SK-N-SH (cell line): ENCODE measurements at regions not wholly inside any gene's neighbourhood (a gene's known extent, or its start where the extent isn't known, plus 50 kb on each side); places are given as distances from the start of the nearest gene placed in this dataset.

Experiments
- CTCF ChIA-PET: fragments of 300-600, 350-600 bp; formaldehyde crosslinking; extraction: SDS; loops from one replicate; lab custom pipeline; 2021; lab: Yijun Ruan, JAX
- POLR2A ChIA-PET: fragments of 350-600 bp; sonication (Branson Sonifier 250); formaldehyde crosslinking; extraction: SDS; loops from one replicate; lab custom pipeline; 2020; ENCODE audit warnings: antibody characterized with exemption, inconsistent platforms; lab: Yijun Ruan, JAX
- DNase-seq: peaks from one replicate; pipeline ENCODE4 v3.0.0; 2012
- H2AFZ ChIP-seq: fragments of 200-600 bp; sonication (generic); 2 replicates; pipeline ENCODE4 v1.8.1; 2016; ENCODE audit warnings: antibody characterized with exemption, mild to moderate bottlenecking, low read depth
- H3F3A ChIP-seq: fragments of 200-600 bp; sonication (generic); replicated peaks from 2 replicates; pipeline ENCODE3; 2016; ENCODE audit warnings: antibody characterized with exemption, mild to moderate bottlenecking; ENCODE audit not compliant: insufficient read depth
- H3K27ac ChIP-seq, 2 experiments: fragments of 200-500 bp in 1 of 2; fragments of 200-600 bp in 1 of 2; sonication (Bioruptor generic) in 1 of 2; sonication (generic), shearing (Covaris generic) in 1 of 2; 2 replicates each; pipeline versions ENCODE4 v1.5.1 to v1.6.1; 2014 to 2016; ENCODE audit warnings: low read depth in 2 of 2, inconsistent platforms in 1 of 2, low read length in 1 of 2, mild to moderate bottlenecking in 1 of 2, mixed read lengths in 1 of 2
- H3K27me3 ChIP-seq: fragments of 200-600 bp; sonication (generic), shearing (Covaris generic); 2 replicates; pipeline ENCODE4 v1.6.1; 2016; ENCODE audit warnings: mixed run types; ENCODE audit not compliant: insufficient read depth
- H3K36me3 ChIP-seq, 2 experiments: fragments of 200-500 bp in 1 of 2; fragments of 200-600 bp in 1 of 2; sonication (Bioruptor generic) in 1 of 2; sonication (generic) in 1 of 2; replicated peaks in 1 of 2; 2 replicates each; pipeline versions ENCODE3 to v1.5.1; 2014 to 2016; ENCODE audit warnings: low read length in 1 of 2, mild to moderate bottlenecking in 1 of 2; ENCODE audit not compliant: insufficient read depth in 2 of 2, control insufficient read depth in 1 of 2
- H3K4me1 ChIP-seq, 2 experiments: fragments of 200-500 bp in 1 of 2; fragments of 200-600 bp in 1 of 2; sonication (Bioruptor generic) in 1 of 2; sonication (generic), shearing (Covaris generic) in 1 of 2; 2 replicates each; pipeline versions ENCODE4 v1.5.1 to v1.6.1; 2014 to 2016; ENCODE audit warnings: low read depth in 1 of 2, low read length in 1 of 2, mixed run types in 1 of 2; ENCODE audit not compliant: insufficient read depth in 2 of 2, control insufficient read depth in 1 of 2
- H3K4me2 ChIP-seq: fragments of 200-600 bp; sonication (generic), shearing (Covaris generic); 2 replicates; pipeline ENCODE4 v1.6.1; 2017; ENCODE audit warnings: mixed run types
- H3K4me3 ChIP-seq, 2 experiments: fragments of 200-500 bp in 1 of 2; fragments of 200-600 bp in 1 of 2; sonication (Bioruptor generic) in 1 of 2; sonication (generic), shearing (Covaris generic) in 1 of 2; 2 replicates each; pipeline versions ENCODE4 v1.5.1 to v1.8.1; 2014 to 2016; ENCODE audit warnings: low read depth in 2 of 2, inconsistent platforms in 1 of 2, low read length in 1 of 2, mild to moderate bottlenecking in 1 of 2, mixed read lengths in 1 of 2, moderate library complexity in 1 of 2
- H3K79me2 ChIP-seq: fragments of 200-600 bp; sonication (generic); 2 replicates; pipeline ENCODE4 v1.8.1; 2017; ENCODE audit warnings: mild to moderate bottlenecking; ENCODE audit not compliant: insufficient read depth
- H3K9ac ChIP-seq: fragments of 200-600 bp; sonication (generic); 2 replicates; pipeline ENCODE4 v1.6.1; 2017; ENCODE audit warnings: mixed run types
- H3K9me2 ChIP-seq: fragments of 200-600 bp; sonication (generic); 2 replicates; pipeline ENCODE4 v1.6.1; 2017; ENCODE audit warnings: mixed run types
- H3K9me3 ChIP-seq: fragments of 200-600 bp; sonication (generic); 2 replicates; pipeline ENCODE4 v1.6.1; 2017; ENCODE audit warnings: mixed run types, mild to moderate bottlenecking, moderate library complexity
- H4K20me1 ChIP-seq: fragments of 200-600 bp; sonication (generic); 2 replicates; pipeline ENCODE4 v1.6.1; 2017; ENCODE audit warnings: mild to moderate bottlenecking, mixed run types; ENCODE audit not compliant: insufficient read depth
- CHD2 ChIP-seq: fragments of 150-350 bp; IDR thresholded peaks from 2 replicates; pipeline ENCODE4 v1.6.1; 2018; ENCODE audit warnings: low read length; ENCODE audit not compliant: partially characterized antibody
- CTCF ChIP-seq: fragments of 200-600 bp; sonication (generic); IDR thresholded peaks from 2 replicates; pipeline ENCODE4 v1.6.1; 2017; ENCODE audit warnings: antibody characterized with exemption, mild to moderate bottlenecking, moderate library complexity
- EP300 ChIP-seq, 2 experiments: IDR thresholded peaks; 2 replicates each; pipeline versions ENCODE4 v1.4.0 to v1.6.1; 2012; ENCODE audit warnings: borderline replicate concordance in 1 of 2, low read depth in 1 of 2, low read length in 1 of 2
- EZH2phosphoT487 ChIP-seq: fragments of 200-600 bp; sonication (generic); IDR thresholded peaks from 2 replicates; pipeline ENCODE4 v1.6.1; 2017; ENCODE audit warnings: low read depth, mixed run types, mild to moderate bottlenecking, antibody characterized with exemption, moderate library complexity, borderline replicate concordance
- FOSL2 ChIP-seq: IDR thresholded peaks from 2 replicates; pipeline ENCODE4 v1.4.0; 2012; ENCODE audit warnings: low read depth, mild to moderate bottlenecking, moderate library complexity, borderline replicate concordance
- GABPA ChIP-seq: IDR thresholded peaks from 2 replicates; pipeline ENCODE4 v1.4.0; 2012; ENCODE audit warnings: low read depth, mild to moderate bottlenecking
- IRF3 ChIP-seq: fragments of 150-350 bp; IDR thresholded peaks from 2 replicates; pipeline ENCODE4 v1.6.1; 2016; ENCODE audit warnings: mild to moderate bottlenecking, low read depth, low read length
- NFIC ChIP-seq: IDR thresholded peaks from 2 replicates; pipeline ENCODE4 v1.4.0; 2012; ENCODE audit warnings: borderline replicate concordance
- POLR2AphosphoS5 ChIP-seq: IDR thresholded peaks from 2 replicates; pipeline ENCODE4 v1.6.1; 2012; ENCODE audit warnings: low read depth, low read length
- RAD21 ChIP-seq: IDR thresholded peaks from 2 replicates; pipeline ENCODE4 v1.6.1; 2012; ENCODE audit warnings: mild to moderate bottlenecking, low read length
- RFX5 ChIP-seq: IDR thresholded peaks from 2 replicates; pipeline ENCODE4 v1.6.1; 2012; ENCODE audit warnings: mild to moderate bottlenecking, improper control_type of control experiment, low read length
- SIN3A ChIP-seq: IDR thresholded peaks from 2 replicates; pipeline ENCODE4 v1.6.1; 2012; ENCODE audit warnings: low read depth, mild to moderate bottlenecking, low read length, moderate library complexity, borderline replicate concordance
- TCF12 ChIP-seq: IDR thresholded peaks from 2 replicates; pipeline ENCODE4 v1.4.0; 2012
- ZBTB33 ChIP-seq: IDR thresholded peaks from 2 replicates; pipeline ENCODE4 v1.4.0; 2012; ENCODE audit warnings: low read depth, borderline replicate concordance
- whole genome bisulfite sequencing: methylation state at CpG from one replicate; pipeline ENCODE4 v1.1.6; 2017; ENCODE audit warnings: low lambda C conversion rate; 5-methylcytosine and 5-hydroxymethylcytosine counted together
- TF ChIP-seq, protein P1 (sequence below): fragments of 150-350 bp; IDR thresholded peaks from 2 replicates; pipeline ENCODE4 v1.6.1; 2017; ENCODE audit warnings: antibody characterized with exemption, low read length, low read depth, borderline replicate concordance

DNA sequence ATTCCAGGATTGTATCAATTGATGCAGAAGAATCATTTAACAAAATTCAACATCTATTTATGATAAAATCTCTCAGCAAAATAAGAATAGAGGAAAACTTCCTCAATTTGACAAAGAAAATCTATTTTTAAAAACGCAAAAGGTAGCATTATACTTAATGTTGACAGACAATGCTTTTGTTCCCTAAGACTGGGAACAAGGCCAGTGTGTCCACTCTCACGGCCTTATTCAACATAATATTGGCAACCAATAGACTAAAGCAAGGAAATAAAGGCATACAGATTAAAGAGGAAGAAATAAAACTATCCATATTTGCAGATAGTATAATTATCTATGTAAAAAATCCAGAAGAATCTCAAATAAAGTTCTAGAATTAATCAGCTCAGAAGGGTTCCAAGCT lies 472.4 kb upstream of the ID2 start:
- Histone ChIP-seq H3K36me3 (no peaks in the 10 kb centered on the region), H3K4me3 (no peak overlapping the region), H3K9me3 (peaks cover 14% of the 10 kb centered on the region; the same call in 1 of the 2 replicates), H3K9ac (no peak overlapping the region), H3K4me2 (no peak overlapping the region), H4K20me1 (no peaks in the 10 kb centered on the region), H3K27ac (no peak overlapping the region), H3K9me2 (no peaks in the 10 kb centered on the region), H2AFZ (no peak overlapping the region), H3K27me3 (no peaks in the 10 kb centered on the region), H3K79me2 (no peaks in the 10 kb centered on the region), H3K4me1 (no peaks in the 10 kb centered on the region), H3F3A (no peaks in the 10 kb centered on the region)
- WGBS = 42% methylated on average over 2 of the region's 2 CpGs
- ChIA-PET POLR2A (no interaction called here), CTCF (no interaction called here)
- DNase-seq = no peak
- TF ChIP-seq SIN3A (no peak), CTCF (no peak), EZH2phosphoT487 (no peak), FOSL2 (no peak), EP300 (IDR thresholded peaks at IDR 0.05; ENCODE audit: borderline replicate concordance in 1 of 2, low read depth in 1 of 2, low read length in 1 of 2) (no peak), RAD21 (no peak), GABPA (no peak), IRF3 (no peak), POLR2AphosphoS5 (no peak), CHD2 (no peak), NFIC (no peak), ZBTB33 (no peak), RFX5 (no peak), TCF12 (no peak)
- TF ChIP-seq, protein P1, sequence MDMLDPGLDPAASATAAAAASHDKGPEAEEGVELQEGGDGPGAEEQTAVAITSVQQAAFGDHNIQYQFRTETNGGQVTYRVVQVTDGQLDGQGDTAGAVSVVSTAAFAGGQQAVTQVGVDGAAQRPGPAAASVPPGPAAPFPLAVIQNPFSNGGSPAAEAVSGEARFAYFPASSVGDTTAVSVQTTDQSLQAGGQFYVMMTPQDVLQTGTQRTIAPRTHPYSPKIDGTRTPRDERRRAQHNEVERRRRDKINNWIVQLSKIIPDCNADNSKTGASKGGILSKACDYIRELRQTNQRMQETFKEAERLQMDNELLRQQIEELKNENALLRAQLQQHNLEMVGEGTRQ = no peak
